Neural cell (in vitro differentiated cells): ENCODE measurements at regions not wholly inside any gene's neighbourhood (a gene's known extent, or its start where the extent isn't known, plus 50 kb on each side); places are given as distances from the start of the nearest gene placed in this dataset.

Source experiments
- H2AFZ ChIP-seq: fragments of 200-600, 300-800 bp; sonication (generic), shearing (Covaris generic); 2 replicates; pipeline ENCODE4 v1.6.0; 2014; ENCODE audit warnings: low read depth, mild to moderate bottlenecking, antibody characterized with exemption, low read length, moderate library complexity
- H3F3A ChIP-seq: fragments of 200-600 bp; shearing (Covaris generic); 2 replicates; pipeline ENCODE4 v1.6.1; 2016; ENCODE audit warnings: mild to moderate bottlenecking, moderate library complexity, mixed read lengths, antibody characterized with exemption, low read length; ENCODE audit not compliant: insufficient read depth, poor library complexity, severe bottlenecking
- H3K27ac ChIP-seq: fragments of 200-600, 300-800 bp; sonication (generic), shearing (Covaris generic); 2 replicates; pipeline ENCODE4 v1.5.1; 2014; ENCODE audit warnings: mild to moderate bottlenecking, low read length, moderate library complexity
- H3K27me3 ChIP-seq: fragments of 300-800, 200-600 bp; sonication (generic), shearing (Covaris generic); 2 replicates; pipeline ENCODE4 v1.6.0; 2014; ENCODE audit warnings: mild to moderate bottlenecking, low read depth, low read length, moderate library complexity; ENCODE audit not compliant: insufficient read depth
- H3K36me3 ChIP-seq: fragments of 300-800, 200-600 bp; sonication (generic), shearing (Covaris generic); 2 replicates; pipeline ENCODE4 v1.5.1; 2014; ENCODE audit warnings: mild to moderate bottlenecking, antibody characterized with exemption, low read length, moderate library complexity; ENCODE audit not compliant: insufficient read depth
- H3K4me2 ChIP-seq: fragments of 300-800, 200-600 bp; sonication (generic), shearing (Covaris generic); 2 replicates; pipeline ENCODE4 v1.6.0; 2014; ENCODE audit warnings: mild to moderate bottlenecking, low read length
- H3K4me3 ChIP-seq: fragments of 300-800, 200-600 bp; sonication (generic), shearing (Covaris generic); 2 replicates; pipeline ENCODE4 v1.5.1; 2014; ENCODE audit warnings: mild to moderate bottlenecking, low read length, moderate library complexity
- H3K79me2 ChIP-seq: fragments of 200-600 bp; shearing (Covaris generic); replicated peaks from 2 replicates; pipeline ENCODE4 v1.6.0; 2014; ENCODE audit warnings: mild to moderate bottlenecking, low read length, moderate library complexity; ENCODE audit not compliant: insufficient read depth
- H3K9ac ChIP-seq: fragments of 300-800, 200-600 bp; sonication (generic), shearing (Covaris generic); 2 replicates; pipeline ENCODE4 v1.6.1; 2016; ENCODE audit warnings: mild to moderate bottlenecking, low read length, mixed read lengths
- H3K9me2 ChIP-seq: fragments of 200-600 bp; shearing (Covaris generic); 2 replicates; pipeline ENCODE4 v1.6.1; 2016; ENCODE audit warnings: mild to moderate bottlenecking, low read length, mixed read lengths; ENCODE audit not compliant: insufficient read depth
- H3K9me3 ChIP-seq: fragments of 200-600, 300-800 bp; sonication (generic), shearing (Covaris generic); 2 replicates; pipeline ENCODE4 v1.6.1; 2016; ENCODE audit warnings: mild to moderate bottlenecking, mixed run types, low read length, moderate library complexity, mixed read lengths
- H4K20me1 ChIP-seq: fragments of 200-600 bp; shearing (Covaris generic); 2 replicates; pipeline ENCODE4 v1.6.1; 2016; ENCODE audit warnings: mild to moderate bottlenecking, mixed run types; ENCODE audit not compliant: insufficient read depth
- EP300 ChIP-seq: fragments of 450-650 bp; conservative IDR thresholded peaks from 2 replicates; pipeline ENCODE4 v1.6.1; 2014; ENCODE audit warnings: antibody characterized with exemption, mild to moderate bottlenecking, moderate library complexity; ENCODE audit not compliant: poor library complexity, severe bottlenecking
- EZH2 ChIP-seq: fragments of 200-600, 300-800 bp; shearing (Covaris generic), sonication (generic); IDR thresholded peaks from 2 replicates; pipeline ENCODE4 v1.6.1; 2014; ENCODE audit warnings: antibody characterized with exemption, low read length, borderline replicate concordance, mild to moderate bottlenecking; ENCODE audit not compliant: insufficient read depth, poor library complexity, severe bottlenecking
- MXI1 ChIP-seq: fragments of 450-650 bp; conservative IDR thresholded peaks from 2 replicates; pipeline ENCODE4 v1.6.1; 2014; ENCODE audit warnings: antibody characterized with exemption, mild to moderate bottlenecking; ENCODE audit not compliant: poor library complexity, severe bottlenecking
- POLR2AphosphoS5 ChIP-seq: IDR thresholded peaks from 2 replicates; pipeline ENCODE4 v1.6.1; 2012
- RAD21 ChIP-seq: fragments of 450-650 bp; conservative IDR thresholded peaks from 2 replicates; pipeline ENCODE4 v1.6.1; 2014; ENCODE audit warnings: antibody characterized with exemption, mild to moderate bottlenecking, moderate library complexity
- SMC3 ChIP-seq: fragments of 450-650 bp; conservative IDR thresholded peaks from 2 replicates; pipeline ENCODE4 v1.6.1; 2014; ENCODE audit warnings: antibody characterized with exemption, mild to moderate bottlenecking, moderate library complexity; ENCODE audit not compliant: poor library complexity
- TAF1 ChIP-seq: IDR thresholded peaks from 2 replicates; pipeline ENCODE4 v1.6.1; 2012; ENCODE audit warnings: low read depth
- TF ChIP-seq, protein P1 (sequence below): IDR thresholded peaks from 2 replicates; pipeline ENCODE4 v1.6.1; 2012; ENCODE audit warnings: borderline replicate concordance
- TF ChIP-seq, protein P2 (sequence below): fragments of 450-650 bp; IDR thresholded peaks from 2 replicates; pipeline ENCODE4 v1.5.1; 2014; ENCODE audit warnings: antibody characterized with exemption, mild to moderate bottlenecking, moderate library complexity; ENCODE audit not compliant: poor library complexity, severe bottlenecking

DNA sequence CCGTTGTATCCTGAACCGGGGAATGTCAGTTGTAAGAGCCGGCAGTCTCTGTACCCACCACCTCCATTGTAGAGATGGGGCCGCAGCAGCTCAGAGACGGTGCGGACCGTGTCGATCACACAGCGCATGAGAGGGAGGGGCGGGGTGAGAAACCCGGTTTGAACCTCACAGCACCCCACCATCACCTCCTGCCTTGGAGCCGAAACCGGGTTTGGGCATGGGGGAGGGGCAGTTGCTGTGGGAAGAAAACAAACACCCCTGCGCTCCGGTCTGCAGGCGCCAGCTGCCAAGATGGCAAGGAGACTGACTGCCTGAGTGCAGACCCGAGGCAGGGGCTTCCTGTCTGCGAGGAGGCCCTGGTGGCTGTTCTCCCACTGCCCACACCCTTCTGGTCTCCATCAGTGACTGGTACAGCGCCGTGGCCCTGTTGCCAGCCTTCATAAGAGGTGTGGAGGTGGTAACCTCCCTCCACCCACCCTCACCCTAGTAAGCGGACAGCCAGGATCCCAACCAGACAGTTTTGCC lies 69.2 kb upstream of the SSBP3 start:
- Histone ChIP-seq H3K9me3 (no peaks in the 10 kb centered on the region), H2AFZ (peak overlapping the region; percentile 58), H3K27ac (peak overlapping the region; percentile 44), H3K27me3 (no peaks in the 10 kb centered on the region), H3K36me3 (no peaks in the 10 kb centered on the region), H3K9me2 (no peaks in the 10 kb centered on the region), H3K4me2 (peak overlapping the region; percentile 48), H3K79me2 (no peaks in the 10 kb centered on the region), H4K20me1 (no peaks in the 10 kb centered on the region), H3F3A (no peaks in the 10 kb centered on the region), H3K9ac (peak overlapping the region; percentile 44), H3K4me3 (peak overlapping the region; percentile 25)
- TF ChIP-seq POLR2AphosphoS5 (no peak), MXI1 (no peak), EZH2 (no peak), TAF1 (no peak), SMC3 (no peak), EP300 (no peak)
- TF ChIP-seq, protein P1, sequence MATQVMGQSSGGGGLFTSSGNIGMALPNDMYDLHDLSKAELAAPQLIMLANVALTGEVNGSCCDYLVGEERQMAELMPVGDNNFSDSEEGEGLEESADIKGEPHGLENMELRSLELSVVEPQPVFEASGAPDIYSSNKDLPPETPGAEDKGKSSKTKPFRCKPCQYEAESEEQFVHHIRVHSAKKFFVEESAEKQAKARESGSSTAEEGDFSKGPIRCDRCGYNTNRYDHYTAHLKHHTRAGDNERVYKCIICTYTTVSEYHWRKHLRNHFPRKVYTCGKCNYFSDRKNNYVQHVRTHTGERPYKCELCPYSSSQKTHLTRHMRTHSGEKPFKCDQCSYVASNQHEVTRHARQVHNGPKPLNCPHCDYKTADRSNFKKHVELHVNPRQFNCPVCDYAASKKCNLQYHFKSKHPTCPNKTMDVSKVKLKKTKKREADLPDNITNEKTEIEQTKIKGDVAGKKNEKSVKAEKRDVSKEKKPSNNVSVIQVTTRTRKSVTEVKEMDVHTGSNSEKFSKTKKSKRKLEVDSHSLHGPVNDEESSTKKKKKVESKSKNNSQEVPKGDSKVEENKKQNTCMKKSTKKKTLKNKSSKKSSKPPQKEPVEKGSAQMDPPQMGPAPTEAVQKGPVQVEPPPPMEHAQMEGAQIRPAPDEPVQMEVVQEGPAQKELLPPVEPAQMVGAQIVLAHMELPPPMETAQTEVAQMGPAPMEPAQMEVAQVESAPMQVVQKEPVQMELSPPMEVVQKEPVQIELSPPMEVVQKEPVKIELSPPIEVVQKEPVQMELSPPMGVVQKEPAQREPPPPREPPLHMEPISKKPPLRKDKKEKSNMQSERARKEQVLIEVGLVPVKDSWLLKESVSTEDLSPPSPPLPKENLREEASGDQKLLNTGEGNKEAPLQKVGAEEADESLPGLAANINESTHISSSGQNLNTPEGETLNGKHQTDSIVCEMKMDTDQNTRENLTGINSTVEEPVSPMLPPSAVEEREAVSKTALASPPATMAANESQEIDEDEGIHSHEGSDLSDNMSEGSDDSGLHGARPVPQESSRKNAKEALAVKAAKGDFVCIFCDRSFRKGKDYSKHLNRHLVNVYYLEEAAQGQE, result no peak
- TF ChIP-seq, protein P2, sequence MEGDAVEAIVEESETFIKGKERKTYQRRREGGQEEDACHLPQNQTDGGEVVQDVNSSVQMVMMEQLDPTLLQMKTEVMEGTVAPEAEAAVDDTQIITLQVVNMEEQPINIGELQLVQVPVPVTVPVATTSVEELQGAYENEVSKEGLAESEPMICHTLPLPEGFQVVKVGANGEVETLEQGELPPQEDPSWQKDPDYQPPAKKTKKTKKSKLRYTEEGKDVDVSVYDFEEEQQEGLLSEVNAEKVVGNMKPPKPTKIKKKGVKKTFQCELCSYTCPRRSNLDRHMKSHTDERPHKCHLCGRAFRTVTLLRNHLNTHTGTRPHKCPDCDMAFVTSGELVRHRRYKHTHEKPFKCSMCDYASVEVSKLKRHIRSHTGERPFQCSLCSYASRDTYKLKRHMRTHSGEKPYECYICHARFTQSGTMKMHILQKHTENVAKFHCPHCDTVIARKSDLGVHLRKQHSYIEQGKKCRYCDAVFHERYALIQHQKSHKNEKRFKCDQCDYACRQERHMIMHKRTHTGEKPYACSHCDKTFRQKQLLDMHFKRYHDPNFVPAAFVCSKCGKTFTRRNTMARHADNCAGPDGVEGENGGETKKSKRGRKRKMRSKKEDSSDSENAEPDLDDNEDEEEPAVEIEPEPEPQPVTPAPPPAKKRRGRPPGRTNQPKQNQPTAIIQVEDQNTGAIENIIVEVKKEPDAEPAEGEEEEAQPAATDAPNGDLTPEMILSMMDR, result no peak

DNA sequence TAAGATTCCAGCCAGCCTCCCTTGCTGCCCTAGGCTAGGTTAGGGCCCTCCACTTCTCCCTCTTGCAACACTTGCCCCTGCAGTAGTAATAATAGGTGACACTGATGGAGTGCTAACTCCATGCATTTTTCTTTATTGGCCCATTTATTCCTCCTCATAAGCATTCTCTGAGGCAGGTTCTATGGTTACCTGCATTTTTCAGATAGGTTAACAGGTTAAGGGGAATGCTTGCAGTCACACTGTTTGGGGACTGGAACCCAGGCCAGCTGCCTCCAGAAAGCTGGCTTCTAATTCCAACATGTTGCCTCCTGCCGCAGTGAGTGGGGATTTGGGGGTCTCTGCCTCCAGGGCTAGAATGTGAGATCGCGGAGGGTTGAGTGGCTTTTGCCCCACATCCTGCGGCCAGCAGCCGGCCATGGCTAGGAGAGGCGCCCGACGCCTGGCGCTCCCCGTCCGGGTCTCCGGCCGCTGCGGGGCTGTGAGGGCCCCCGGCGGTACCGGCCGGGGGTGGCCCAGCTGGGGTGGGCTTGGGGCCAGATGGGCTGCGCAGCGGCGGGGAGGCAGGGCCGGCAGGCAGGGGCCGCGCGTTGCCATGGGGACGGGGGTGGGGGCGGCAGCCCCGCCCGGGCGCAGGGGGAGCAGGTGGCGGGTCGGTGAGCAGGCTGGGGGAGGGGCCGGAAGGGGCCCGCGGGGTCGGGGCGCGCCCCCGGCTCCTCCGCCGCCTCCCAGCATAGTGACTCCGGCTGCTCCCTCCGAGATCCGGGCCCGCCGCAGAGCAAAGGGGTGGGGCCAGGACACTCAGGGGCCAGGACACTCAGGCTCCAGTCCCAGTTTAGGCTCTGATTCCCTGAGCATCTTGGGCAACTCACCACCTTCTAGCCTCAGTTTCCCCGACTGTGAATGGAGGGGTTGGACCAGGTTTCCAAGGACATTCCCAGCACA lies 68.4 kb upstream of the SSBP3 start:
- Histone ChIP-seq H3K9me3 (no peaks in the 10 kb centered on the region), H3K4me3 (peak overlapping the region; percentile 18), H3F3A (no peaks in the 10 kb centered on the region), H3K9ac (no peak overlapping the region), H3K4me2 (no peak overlapping the region), H3K27ac (no peak overlapping the region), H2AFZ (no peak overlapping the region), H3K27me3 (no peaks in the 10 kb centered on the region), H3K79me2 (no peaks in the 10 kb centered on the region), H3K9me2 (no peaks in the 10 kb centered on the region), H3K36me3 (no peaks in the 10 kb centered on the region), H4K20me1 (no peaks in the 10 kb centered on the region)
- TF ChIP-seq RAD21 (no peak), EP300 (no peak), MXI1 (no peak), TAF1 (no peak), EZH2 (no peak), SMC3 (no peak)
- TF ChIP-seq, protein P2, result no peak
